ENCODE measurements at regions not wholly inside any gene's neighbourhood (a gene's known extent, or its start where the extent isn't known, plus 50 kb on each side); places are given as distances from the start of the nearest gene placed in this dataset.

DNA sequence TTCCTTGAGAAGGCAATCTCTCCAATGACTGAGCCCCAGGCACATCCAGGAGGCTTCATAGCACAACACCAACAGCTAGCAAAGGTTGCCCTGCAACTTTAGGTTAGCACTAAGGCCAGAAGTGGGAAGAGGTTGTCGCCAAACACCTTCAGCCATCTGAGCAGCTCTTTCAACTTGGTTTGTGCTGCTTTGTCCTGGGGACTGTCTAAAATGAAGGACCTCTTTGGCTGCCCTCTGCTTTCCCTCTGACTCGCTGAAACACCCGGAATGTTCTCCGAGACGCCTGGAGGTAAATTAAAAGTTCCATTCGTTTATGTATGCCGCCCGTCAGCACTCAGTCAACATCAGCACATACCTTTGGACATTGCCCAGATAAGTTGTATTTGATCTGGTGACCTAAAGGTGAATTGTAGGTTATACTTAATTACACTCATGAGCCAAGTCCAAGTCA lies 121.2 kb upstream of the NR2F2 start:
- TF ChIP-seq, protein P1, sequence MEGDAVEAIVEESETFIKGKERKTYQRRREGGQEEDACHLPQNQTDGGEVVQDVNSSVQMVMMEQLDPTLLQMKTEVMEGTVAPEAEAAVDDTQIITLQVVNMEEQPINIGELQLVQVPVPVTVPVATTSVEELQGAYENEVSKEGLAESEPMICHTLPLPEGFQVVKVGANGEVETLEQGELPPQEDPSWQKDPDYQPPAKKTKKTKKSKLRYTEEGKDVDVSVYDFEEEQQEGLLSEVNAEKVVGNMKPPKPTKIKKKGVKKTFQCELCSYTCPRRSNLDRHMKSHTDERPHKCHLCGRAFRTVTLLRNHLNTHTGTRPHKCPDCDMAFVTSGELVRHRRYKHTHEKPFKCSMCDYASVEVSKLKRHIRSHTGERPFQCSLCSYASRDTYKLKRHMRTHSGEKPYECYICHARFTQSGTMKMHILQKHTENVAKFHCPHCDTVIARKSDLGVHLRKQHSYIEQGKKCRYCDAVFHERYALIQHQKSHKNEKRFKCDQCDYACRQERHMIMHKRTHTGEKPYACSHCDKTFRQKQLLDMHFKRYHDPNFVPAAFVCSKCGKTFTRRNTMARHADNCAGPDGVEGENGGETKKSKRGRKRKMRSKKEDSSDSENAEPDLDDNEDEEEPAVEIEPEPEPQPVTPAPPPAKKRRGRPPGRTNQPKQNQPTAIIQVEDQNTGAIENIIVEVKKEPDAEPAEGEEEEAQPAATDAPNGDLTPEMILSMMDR (IDR thresholded peaks at IDR 0.05): no peak
- no peak for TF ChIP-seq EP300 (IDR thresholded peaks at IDR 0.05; ENCODE audit: borderline replicate concordance in 1 of 2, low read depth in 1 of 2, low read length in 1 of 2)
- TF ChIP-seq NRF1 (IDR thresholded peaks at IDR 0.05; ENCODE audit: low read depth, low read length): no peak
- no peak for TF ChIP-seq MEF2A (IDR thresholded peaks at IDR 0.05; ENCODE audit: borderline replicate concordance, low read depth)
- no peak for TF ChIP-seq SMC3 (IDR thresholded peaks at IDR 0.05; ENCODE audit: low read depth, low read length)
- no peak for TF ChIP-seq RXRA (IDR thresholded peaks at IDR 0.05; ENCODE audit: borderline replicate concordance, low read depth)
- no peak for TF ChIP-seq JUND (IDR thresholded peaks at IDR 0.05)
- TF ChIP-seq MXI1 (IDR thresholded peaks at IDR 0.05; ENCODE audit: low read depth, low read length): no peak
